ENCODE measurements at regions not wholly inside any gene's neighbourhood (a gene's known extent, or its start where the extent isn't known, plus 50 kb on each side); places are given as distances from the start of the nearest gene placed in this dataset.

- TF ChIP-seq, protein P1, sequence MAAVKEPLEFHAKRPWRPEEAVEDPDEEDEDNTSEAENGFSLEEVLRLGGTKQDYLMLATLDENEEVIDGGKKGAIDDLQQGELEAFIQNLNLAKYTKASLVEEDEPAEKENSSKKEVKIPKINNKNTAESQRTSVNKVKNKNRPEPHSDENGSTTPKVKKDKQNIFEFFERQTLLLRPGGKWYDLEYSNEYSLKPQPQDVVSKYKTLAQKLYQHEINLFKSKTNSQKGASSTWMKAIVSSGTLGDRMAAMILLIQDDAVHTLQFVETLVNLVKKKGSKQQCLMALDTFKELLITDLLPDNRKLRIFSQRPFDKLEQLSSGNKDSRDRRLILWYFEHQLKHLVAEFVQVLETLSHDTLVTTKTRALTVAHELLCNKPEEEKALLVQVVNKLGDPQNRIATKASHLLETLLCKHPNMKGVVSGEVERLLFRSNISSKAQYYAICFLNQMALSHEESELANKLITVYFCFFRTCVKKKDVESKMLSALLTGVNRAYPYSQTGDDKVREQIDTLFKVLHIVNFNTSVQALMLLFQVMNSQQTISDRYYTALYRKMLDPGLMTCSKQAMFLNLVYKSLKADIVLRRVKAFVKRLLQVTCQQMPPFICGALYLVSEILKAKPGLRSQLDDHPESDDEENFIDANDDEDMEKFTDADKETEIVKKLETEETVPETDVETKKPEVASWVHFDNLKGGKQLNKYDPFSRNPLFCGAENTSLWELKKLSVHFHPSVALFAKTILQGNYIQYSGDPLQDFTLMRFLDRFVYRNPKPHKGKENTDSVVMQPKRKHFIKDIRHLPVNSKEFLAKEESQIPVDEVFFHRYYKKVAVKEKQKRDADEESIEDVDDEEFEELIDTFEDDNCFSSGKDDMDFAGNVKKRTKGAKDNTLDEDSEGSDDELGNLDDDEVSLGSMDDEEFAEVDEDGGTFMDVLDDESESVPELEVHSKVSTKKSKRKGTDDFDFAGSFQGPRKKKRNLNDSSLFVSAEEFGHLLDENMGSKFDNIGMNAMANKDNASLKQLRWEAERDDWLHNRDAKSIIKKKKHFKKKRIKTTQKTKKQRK (IDR thresholded peaks at IDR 0.05; ENCODE audit: low read depth, low read length): no peak
- TF ChIP-seq CREM (IDR thresholded peaks at IDR 0.05; ENCODE audit: low read depth) (no peak), ASH2L (IDR thresholded peaks at IDR 0.05; ENCODE audit: borderline replicate concordance, low read depth) (no peak), SMAD1 (IDR thresholded peaks at IDR 0.05; ENCODE audit: low read depth, partially characterized antibody) (no peak), ZNF24 (IDR thresholded peaks at IDR 0.05) (no peak), KLF5 (IDR thresholded peaks at IDR 0.05; ENCODE audit: partially characterized antibody) (no peak), MTA2 (IDR thresholded peaks at IDR 0.05; ENCODE audit: low read depth) (no peak), BHLHE40 (IDR thresholded peaks at IDR 0.05; ENCODE audit: borderline replicate concordance in 1 of 2, low read depth in 2 of 2, low read length in 1 of 2) (no peak)
These were observed 360.0 kb downstream of the NPHP4 start (continued) for GRCh38 chr1:5632224-5632623.

DNA sequence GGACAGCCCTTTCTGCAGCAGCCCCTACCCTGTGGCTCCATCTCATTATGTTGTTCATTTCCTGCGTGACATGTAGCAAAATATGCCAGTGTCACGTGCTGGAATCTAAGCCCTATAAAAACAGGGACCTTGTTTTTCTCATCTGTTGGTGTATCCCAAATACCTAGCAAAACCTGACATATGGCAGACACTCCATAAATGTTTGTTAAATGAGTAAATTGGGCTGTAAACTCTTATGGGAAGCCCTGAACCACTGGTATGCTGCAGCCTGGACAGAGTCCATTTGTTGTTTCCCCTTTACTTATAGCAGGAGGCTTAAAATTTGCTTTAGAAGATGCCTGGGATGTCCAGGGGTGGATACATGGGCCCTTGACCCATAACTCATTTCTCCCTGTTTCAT lies 363.8 kb downstream of the NPHP4 start:
- ChIA-PET SMC1A (ENCODE audit: uncharacterized antibody, unreplicated experiment) (no interaction called here), CTCF (no interaction called here), RAD21 (ENCODE audit: unreplicated experiment) (no interaction called here), POLR2A (no interaction called here)
- Histone ChIP-seq H3K4me3 (no peak overlapping the region), H3K9ac (ENCODE audit: control insufficient read depth, insufficient read depth, low read length) (no peak overlapping the region), H4K20me1 (ENCODE audit: control insufficient read depth, insufficient read depth) (no peaks in the 10 kb centered on the region), H3K9me3 (replicated peaks; ENCODE audit: control insufficient read depth, insufficient read depth, low read length) (no peaks in the 10 kb centered on the region), H3K27ac (ENCODE audit: control insufficient read depth, insufficient read depth) (no peak overlapping the region), H3K36me3 (ENCODE audit: control insufficient read depth in 2 of 2, insufficient read depth in 2 of 2, low read length in 1 of 2) (no peaks in the 10 kb centered on the region), H3K4me1 (ENCODE audit: control insufficient read depth, insufficient read depth, low read length) (no peaks in the 10 kb centered on the region), H2AFZ (ENCODE audit: control insufficient read depth, low read depth, low read length) (no peak overlapping the region), H3K4me2 (ENCODE audit: control insufficient read depth, insufficient read depth) (no peak overlapping the region), H3K79me2 (ENCODE audit: control insufficient read depth, insufficient read depth, low read length) (no peaks in the 10 kb centered on the region), H3K27me3 (replicated peaks in 1 of 2; ENCODE audit: control insufficient read depth in 2 of 2, insufficient read depth in 2 of 2, low read length in 1 of 2) (no peaks in the 10 kb centered on the region)
- in situ Hi-C loops (cut with MboI): no loop called here
- no TSS peak for BruUV-seq (replicated peaks)
- 0% methylated on average over 2 of the region's 2 CpGs for WGBS (ENCODE audit: insufficient coverage, insufficient replicate concordance, low lambda C conversion rate, missing lambda C conversion rate)
- intact Hi-C loops (cut with micrococcal nuclease; ENCODE audit: unreplicated experiment): no loop called here
- no peak for FAIRE-seq
- no peak for ATAC-seq
- DNase-seq (ENCODE audit: low read depth, low spot score): no peak
- TF ChIP-seq, protein P2, sequence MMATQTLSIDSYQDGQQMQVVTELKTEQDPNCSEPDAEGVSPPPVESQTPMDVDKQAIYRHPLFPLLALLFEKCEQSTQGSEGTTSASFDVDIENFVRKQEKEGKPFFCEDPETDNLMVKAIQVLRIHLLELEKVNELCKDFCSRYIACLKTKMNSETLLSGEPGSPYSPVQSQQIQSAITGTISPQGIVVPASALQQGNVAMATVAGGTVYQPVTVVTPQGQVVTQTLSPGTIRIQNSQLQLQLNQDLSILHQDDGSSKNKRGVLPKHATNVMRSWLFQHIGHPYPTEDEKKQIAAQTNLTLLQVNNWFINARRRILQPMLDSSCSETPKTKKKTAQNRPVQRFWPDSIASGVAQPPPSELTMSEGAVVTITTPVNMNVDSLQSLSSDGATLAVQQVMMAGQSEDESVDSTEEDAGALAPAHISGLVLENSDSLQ (IDR thresholded peaks at IDR 0.05): no peak
- TF ChIP-seq FOXK2 (IDR thresholded peaks at IDR 0.05): no peak
- no peak for TF ChIP-seq IRF5 (IDR thresholded peaks at IDR 0.05; ENCODE audit: borderline replicate concordance)
- TF ChIP-seq, protein P3, sequence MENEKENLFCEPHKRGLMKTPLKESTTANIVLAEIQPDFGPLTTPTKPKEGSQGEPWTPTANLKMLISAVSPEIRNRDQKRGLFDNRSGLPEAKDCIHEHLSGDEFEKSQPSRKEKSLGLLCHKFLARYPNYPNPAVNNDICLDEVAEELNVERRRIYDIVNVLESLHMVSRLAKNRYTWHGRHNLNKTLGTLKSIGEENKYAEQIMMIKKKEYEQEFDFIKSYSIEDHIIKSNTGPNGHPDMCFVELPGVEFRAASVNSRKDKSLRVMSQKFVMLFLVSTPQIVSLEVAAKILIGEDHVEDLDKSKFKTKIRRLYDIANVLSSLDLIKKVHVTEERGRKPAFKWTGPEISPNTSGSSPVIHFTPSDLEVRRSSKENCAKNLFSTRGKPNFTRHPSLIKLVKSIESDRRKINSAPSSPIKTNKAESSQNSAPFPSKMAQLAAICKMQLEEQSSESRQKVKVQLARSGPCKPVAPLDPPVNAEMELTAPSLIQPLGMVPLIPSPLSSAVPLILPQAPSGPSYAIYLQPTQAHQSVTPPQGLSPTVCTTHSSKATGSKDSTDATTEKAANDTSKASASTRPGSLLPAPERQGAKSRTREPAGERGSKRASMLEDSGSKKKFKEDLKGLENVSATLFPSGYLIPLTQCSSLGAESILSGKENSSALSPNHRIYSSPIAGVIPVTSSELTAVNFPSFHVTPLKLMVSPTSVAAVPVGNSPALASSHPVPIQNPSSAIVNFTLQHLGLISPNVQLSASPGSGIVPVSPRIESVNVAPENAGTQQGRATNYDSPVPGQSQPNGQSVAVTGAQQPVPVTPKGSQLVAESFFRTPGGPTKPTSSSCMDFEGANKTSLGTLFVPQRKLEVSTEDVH (IDR thresholded peaks at IDR 0.05; ENCODE audit: low read depth, partially characterized antibody): no peak
